ENCODE measurements at regions not wholly inside any gene's neighbourhood (a gene's known extent, or its start where the extent isn't known, plus 50 kb on each side); places are given as distances from the start of the nearest gene placed in this dataset.
A peak's percentile ranks its signal among the peaks of the same experiment; 100 is the strongest.

- DNase-seq (ENCODE audit: low read depth), result no peak
Observed at GRCh38 chr9:91132576-91133073, 229.1 kb downstream of the AUH start.

DNA sequence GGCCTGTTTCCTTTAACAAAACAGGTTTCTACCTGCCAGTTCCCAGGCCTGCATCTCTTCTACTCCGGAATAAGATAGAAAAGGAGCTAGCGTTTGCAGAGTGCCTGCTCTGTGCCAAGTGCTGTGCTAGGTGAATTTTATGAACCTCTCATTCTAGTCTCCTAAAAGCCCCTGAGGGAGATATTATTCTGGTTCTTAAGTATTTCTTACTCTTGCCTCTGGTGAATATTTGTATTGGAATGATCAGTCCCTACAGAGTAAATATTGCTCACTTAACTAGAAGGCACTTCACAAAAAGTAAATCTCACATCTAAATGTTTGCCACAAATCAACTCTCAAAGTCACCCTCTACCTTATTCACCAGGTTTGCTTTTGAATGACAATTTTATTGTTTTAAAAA lies 227.1 kb downstream of the AUH start:
- no peak for DNase-seq (ENCODE audit: low read depth)

DNA sequence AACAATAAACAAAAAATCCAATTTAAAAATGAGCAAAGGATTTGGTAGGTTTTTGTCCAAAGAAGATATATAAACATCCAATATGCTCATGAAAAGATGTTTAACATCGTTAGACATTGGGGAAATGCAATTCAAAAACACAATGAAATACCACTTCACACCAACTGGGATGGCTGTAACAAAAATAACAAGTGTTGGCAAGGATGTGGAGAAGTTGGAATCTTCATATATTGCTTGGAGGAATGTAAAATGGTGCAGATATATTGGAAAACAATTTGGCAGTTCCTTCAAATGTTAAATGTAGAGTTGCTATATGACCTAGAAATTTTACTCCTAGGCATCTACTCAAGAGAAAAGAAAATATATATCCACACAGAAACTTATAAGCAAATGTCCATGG lies 224.3 kb downstream of the AUH start:
- DNase-seq (ENCODE audit: low read depth), result no peak

DNA sequence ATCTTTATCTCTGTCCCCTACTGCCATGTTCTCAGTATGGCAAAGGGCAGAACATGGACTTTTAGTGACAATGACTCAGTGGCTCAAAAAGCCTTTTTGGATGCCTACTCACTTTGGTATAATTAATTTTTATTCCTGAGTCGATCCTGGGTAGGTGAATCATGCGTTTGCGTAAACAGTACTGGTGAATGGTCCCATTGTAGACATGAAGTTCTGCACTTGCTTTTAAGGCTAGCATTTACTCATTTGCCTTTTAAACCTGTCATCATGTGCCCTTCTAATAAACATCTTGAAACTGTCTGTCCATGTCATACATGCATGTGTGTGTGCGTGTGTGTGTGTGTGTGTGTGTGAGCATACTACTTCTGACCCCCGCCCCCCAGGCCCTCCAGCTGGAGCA lies 223.0 kb downstream of the AUH start:
- DNase-seq (ENCODE audit: low read depth), result no peak

DNA sequence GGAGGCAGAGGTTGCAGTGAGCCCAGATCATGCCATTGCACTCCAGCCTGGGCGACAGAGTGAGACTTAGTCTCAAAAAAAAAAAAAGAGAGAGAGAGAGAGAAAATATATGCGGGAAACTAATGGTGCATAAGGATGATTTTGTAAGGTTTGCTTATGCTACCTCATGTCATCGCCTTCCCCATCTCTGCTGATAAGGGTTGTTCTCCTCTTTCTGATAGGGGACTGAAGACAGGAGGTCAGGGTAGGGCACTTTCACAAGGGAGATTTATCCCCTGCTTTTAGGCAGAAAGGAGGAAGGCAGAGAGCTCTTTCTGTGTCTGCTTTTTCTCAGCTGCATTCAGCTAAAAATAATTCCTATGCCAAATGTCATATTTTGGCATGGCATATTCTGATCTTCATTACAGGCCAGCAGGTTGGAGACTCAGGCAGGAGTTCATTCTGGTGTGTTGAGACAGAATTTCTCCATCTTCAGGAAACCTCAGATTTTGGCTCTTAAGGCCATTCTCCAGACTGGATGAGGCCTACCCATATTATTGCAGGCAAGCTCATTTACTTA lies 220.2 kb downstream of the AUH start:
- DNase-seq (ENCODE audit: low read depth), result no peak

- no peak for DNase-seq (ENCODE audit: low read depth)
Observed at GRCh38 chr9:91143162-91143561, 218.6 kb downstream of the AUH start.

- DNase-seq (ENCODE audit: low read depth), result no peak
Observed at GRCh38 chr9:91143642-91144041, 218.1 kb downstream of the AUH start.

DNA sequence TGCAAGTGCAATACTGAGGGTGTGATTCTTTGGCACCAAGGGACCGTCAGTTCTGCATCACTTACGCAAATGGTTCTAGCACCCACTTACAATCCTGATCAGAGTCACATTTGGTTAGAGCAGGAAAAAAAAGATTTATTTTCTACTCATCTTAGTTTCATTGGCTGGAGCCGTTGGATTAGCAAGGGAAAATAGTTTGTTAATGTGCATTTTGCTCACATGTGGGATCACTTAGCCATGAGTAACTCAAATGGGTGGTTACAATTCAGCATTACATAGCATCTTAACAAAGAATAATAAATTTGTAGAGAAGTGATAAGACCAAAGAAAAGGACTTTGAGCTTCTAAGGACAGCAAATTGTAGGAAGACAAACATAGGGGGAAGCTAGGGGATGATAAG lies 216.9 kb downstream of the AUH start:
- no peak for DNase-seq (ENCODE audit: low read depth)

GRCh38 chr9:91145496-91145895 lies 216.2 kb downstream of the AUH start:
- no peak for DNase-seq (ENCODE audit: low read depth)

DNA sequence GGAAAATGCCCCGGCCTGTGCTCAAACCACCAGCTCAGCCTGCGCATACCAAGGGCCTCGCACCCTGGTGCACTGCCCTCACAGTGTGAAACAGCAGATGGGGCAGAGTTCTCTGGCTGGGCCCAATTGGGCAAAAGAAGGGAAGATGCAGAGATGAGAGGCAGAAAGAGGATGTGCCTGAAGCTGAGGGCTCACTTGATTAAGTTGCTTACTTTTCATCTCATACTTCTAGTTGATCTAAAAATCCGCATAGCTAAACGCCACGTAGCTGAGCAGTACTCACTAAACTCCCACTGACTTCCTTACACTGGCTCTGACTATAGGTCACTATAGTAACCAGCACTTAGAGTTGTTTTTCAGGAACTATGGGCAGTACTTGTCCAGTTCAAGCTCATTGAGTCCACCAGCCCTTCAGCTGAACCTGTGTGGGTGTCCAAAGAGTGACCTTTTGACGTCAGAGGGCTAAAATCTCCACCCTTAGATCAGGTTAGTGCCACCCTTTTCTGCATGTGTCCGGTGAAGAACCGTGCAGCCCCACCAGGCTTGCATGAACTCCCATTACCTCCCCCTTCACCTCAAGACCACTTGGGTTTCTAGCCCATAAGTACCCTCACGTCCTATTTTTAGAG lies 215.2 kb downstream of the AUH start:
- no peak for DNase-seq (ENCODE audit: low read depth)

DNA sequence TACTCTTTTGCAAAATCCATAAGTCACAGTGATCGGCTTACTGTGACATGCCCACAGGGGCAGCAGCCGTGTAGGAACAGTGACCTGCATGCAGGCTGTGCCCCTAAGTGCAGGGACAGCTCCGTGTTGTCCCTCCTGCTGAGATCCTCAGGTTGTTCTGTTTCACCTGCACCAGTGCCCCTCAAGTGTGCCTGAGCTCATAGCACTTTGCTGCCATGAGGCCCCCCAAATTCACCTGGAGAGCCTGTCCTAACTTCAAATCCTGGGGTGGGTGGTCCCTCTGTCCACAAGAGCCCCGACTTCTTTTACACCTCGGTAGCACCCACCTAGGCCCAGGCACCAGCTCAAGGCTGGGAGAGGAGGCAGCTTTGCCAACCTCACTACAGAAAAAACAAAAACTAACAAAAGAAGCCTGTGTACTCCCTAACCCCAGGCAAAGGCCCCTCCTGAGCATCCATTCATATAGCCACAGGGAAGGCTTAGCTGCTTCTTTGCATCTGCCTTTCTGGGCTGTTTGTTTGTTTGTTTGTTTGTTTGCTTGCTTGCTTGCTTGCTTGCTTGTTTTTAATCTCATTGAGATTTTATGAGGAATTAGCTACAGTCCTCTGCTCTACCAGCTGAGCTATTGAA lies 214.5 kb downstream of the AUH start:
- no peak for DNase-seq (ENCODE audit: low read depth)

GRCh38 chr9:91148306-91148705 lies 213.4 kb downstream of the AUH start:
- DNase-seq (ENCODE audit: low read depth), result no peak

DNA sequence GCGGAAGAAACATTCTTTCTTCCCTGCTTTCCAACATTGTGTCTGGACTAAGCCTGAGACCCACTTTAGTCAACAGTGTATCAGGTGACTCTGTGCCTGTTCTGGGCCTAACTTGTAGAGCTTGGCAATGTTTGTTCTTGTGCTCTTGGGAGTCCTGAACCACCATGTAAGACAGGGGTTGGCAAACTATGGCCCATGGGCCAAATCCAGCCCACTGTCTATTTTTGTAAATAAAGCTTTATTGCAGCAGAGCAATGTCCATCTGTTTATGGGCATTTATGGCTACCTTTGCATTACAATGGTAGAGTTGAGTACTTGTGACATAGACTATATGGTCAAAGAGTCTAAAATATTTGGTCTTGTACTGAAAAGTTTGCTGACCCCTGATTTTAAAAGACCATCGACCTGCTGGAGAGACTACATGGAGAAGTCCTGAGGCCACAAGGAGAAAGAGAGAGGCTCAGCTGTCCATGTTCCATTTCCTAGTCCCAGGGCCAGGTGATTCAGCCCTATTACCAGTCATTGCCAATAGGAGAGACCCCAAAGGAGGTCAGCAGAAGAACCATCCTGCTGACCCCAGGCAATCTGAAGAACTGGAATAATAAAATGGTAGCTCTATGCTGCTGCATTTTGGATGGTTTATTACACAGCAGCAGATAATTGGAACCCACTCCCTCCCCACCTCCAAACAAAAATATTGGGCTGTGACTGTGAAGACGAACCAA lies 211.3 kb downstream of the AUH start:
- DNase-seq (ENCODE audit: low read depth), result no peak

DNA sequence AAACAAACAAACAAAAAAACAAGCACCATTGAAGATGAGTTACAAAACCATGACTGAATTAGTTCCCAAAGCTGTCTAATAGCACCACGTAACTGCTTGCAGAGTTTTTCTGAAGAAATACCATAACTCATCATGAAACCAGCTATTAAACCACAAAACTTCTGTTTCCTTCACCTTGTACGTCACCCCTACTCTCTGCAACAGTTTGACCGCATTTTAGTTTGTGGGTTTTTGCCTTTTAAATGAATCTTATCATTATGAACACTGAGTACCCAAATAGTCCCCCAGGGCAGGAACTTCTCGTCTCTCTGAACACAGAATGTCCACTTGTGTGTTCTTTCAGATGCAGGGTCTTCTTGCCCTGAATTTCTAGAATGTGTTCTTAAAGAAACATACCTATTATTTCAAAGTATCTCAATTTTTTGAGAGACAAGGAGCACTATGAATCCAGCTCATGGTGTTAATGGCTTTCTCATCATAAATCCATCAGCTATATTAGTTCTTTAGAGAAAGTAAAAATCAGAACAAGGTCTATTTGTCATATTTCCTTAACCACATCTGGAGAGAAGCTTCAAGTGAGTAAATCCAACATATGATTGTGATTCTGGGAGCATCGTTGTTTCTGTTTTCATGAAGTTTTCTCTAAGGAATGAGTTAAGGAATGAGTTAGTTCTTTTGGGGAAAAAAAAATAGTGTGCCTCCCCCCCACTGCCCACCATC lies 210.6 kb downstream of the AUH start:
- DNase-seq (ENCODE audit: low read depth), result peak; percentile 23

GRCh38 chr9:91151718-91152095 lies 210.0 kb downstream of the AUH start:
- DNase-seq (ENCODE audit: low read depth), result no peak

DNA sequence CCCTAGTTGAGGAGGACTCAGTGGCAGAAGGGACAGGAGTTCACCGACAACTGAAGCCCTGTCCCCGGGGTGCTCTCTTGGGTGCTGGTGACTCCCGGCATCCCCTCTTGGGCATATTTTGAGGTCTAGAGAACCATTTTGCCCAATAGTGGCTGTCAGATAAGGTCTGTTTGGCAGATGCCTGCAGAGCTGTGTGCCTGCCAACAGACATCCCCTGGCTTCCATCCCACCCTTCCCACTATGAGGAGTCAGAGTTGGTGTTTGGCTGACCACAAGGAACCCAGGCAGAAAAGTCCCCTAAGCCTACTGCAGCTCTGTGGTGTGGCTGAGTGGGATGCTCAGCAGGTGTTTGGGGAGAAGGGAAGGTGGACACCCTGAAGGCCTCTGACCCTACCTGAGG lies 207.0 kb downstream of the AUH start:
- no peak for DNase-seq (ENCODE audit: low read depth)

DNA sequence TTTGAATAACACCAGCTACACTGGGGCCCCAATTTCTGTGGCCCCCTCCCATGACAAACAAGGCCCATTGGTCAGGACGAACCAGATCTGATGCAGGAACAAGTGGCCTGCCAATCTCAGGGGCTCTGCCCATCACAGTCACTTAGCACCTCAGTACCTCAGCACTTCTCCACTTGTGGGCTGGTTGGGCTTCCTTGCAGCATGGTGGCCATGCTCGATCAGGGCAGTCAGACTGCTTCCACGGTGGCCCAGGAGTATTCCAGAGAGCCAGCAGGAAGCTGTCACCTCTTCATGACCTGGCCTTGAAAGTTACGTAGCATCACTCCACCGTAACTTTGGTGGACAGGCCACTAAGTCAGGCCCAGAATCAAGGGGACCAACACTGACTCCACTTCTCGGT lies 206.5 kb downstream of the AUH start:
- DNase-seq (ENCODE audit: low read depth), result no peak

DNA sequence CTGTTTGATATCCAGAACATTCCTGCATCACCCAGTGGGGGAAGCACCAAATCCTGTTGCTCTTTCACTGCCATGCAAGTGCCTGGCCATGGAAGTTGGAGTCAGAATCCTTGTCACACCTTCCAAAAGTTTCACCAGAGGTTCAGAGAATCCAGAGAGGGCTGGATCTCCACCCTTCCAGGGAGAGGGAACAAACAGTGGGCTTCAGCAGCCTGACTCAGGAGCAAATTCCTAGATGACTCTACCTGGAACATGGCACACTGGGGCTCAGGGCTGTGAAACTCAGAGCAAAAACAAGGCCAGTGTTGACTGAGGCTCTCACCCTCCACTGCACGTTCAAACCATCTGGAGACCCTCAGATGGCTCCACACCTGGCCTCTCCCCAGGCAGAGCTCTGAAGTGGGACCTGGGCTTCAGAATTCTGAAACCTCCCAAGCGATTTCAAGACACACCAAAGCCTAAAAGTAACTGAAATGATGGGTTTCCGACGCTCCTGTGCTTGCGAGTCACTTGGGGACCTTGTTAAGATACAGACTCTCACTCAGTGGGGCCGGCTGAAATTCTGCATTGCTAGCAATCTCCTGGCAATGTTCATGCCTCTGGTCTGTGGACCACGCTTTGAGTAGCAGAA lies 205.9 kb downstream of the AUH start:
- DNase-seq (ENCODE audit: low read depth), result no peak

GRCh38 chr9:91156451-91157234 lies 205.1 kb downstream of the AUH start:
- DNase-seq (ENCODE audit: low read depth), result no peak

- no peak for DNase-seq (ENCODE audit: low read depth)
Observed at GRCh38 chr9:91157883-91158282, 203.8 kb downstream of the AUH start.

DNA sequence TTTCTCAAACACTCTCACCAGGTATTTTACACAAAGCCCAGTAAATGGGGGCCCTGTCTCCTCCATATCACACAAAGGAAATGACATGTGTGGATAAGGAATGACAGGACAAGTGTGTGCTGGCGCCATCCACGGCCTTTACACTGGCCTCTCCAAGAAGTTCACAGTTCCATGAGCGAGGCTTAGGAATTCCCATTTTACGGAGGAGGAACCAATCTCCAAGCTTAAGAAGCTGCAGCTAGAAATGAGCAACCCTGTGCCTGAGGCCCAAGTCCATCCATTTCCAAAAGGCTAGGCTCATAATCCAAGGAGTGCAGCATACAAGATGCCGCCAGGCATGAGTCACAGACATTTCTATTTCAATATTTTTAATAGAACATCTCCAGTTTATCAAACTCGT lies 203.4 kb downstream of the AUH start:
- no peak for DNase-seq (ENCODE audit: low read depth)

Data from stimulated activated CD4-positive, alpha-beta T cell treated with anti-CD3 and anti-CD28 coated beads, Interleukin-2, amount 100 ng/mL, for 4 hours (primary cell).